K562 (cell line): ENCODE measurements at regions not wholly inside any gene's neighbourhood (a gene's known extent, or its start where the extent isn't known, plus 50 kb on each side); places are given as distances from the start of the nearest gene placed in this dataset.

Experiments used
- ATAC-seq: fragments of 200-7000 bp; cut with Tn5 transposase; 3 replicates; pipeline ENCODE4 v1.9.1; 2020; ENCODE audit warnings: moderate library complexity
- BruUV-seq: library from RNA; stranded (reverse); fragments of 400-500 nt; replicated peaks from 2 replicates; lab custom pipeline; 2021; lab: Mats Ljungman, UMichigan
- CTCF ChIA-PET: fragments of 300-600 bp; formaldehyde crosslinking; extraction: SDS; loops from one replicate; lab custom pipeline; 2021; ENCODE audit warnings: low intra/inter-chr PET ratio; lab: Yijun Ruan, JAX
- POLR2A ChIA-PET: fragments of 300-600, 350-650 bp; sonication (Branson Sonifier 250); formaldehyde crosslinking; extraction: SDS; loops from one replicate; lab custom pipeline; 2021; ENCODE audit warnings: antibody characterized with exemption, inconsistent platforms; lab: Yijun Ruan, JAX
- DNase-seq, 4 experiments: peaks; one replicate each; pipeline versions ENCODE4 v3.0.0 to v3.0.0-alpha.2; 2011 to 2018; ENCODE audit warnings: low spot score in 3 of 4, mixed read lengths in 3 of 4; ENCODE audit errors: extremely low read depth in 1 of 4
- FAIRE-seq: peaks from 2 replicates; lab custom pipeline; 2011; peaks lifted over from hg19 to GRCh38; lab: Jason Lieb, UNC
- H2AFZ ChIP-seq: 2 replicates; pipeline ENCODE4 v1.6.0; 2011; ENCODE audit warnings: low read depth, low read length, control low read depth, inconsistent platforms
- H3K27ac ChIP-seq: fragments of 200-600 bp; 3 replicates; pipeline ENCODE4 v1.8.0; 2011; ENCODE audit warnings: low read depth, mild to moderate bottlenecking, control low read depth, inconsistent platforms, low read length, moderate library complexity, mixed read lengths; ENCODE audit errors: extremely low read depth
- H3K27me3 ChIP-seq, 2 experiments: fragments of 300-600 bp in 1 of 2; 2 replicates in 1 of 2; 3 replicates in 1 of 2; pipeline versions ENCODE4 v1.6.0 to v1.8.0; 2011; ENCODE audit warnings: inconsistent platforms in 2 of 2, low read length in 2 of 2, mild to moderate bottlenecking in 1 of 2, mixed read lengths in 1 of 2, moderate library complexity in 1 of 2; ENCODE audit not compliant: control insufficient read depth in 2 of 2, insufficient read depth in 2 of 2
- H3K36me3 ChIP-seq: fragments of 300-600 bp; 3 replicates; pipeline ENCODE4 v1.8.0; 2011; ENCODE audit warnings: mild to moderate bottlenecking, low read length, inconsistent platforms; ENCODE audit not compliant: control insufficient read depth, insufficient read depth
- H3K4me1 ChIP-seq, 2 experiments: fragments of 200-600 bp in 1 of 2; replicated peaks in 1 of 2; 2 replicates in 1 of 2; 3 replicates in 1 of 2; pipeline versions ENCODE4 v1.5.1 to v1.8.0; 2011; ENCODE audit warnings: inconsistent platforms in 2 of 2, low read length in 2 of 2, mild to moderate bottlenecking in 1 of 2, mixed read lengths in 1 of 2, moderate library complexity in 1 of 2; ENCODE audit not compliant: control insufficient read depth in 2 of 2, insufficient read depth in 2 of 2
- H3K4me2 ChIP-seq: 2 replicates; pipeline ENCODE4 v1.6.1; 2011; ENCODE audit warnings: low read length, control low read depth, inconsistent platforms, mixed read lengths; ENCODE audit not compliant: insufficient read depth
- H3K4me3 ChIP-seq: fragments of 200-600 bp; sonication (generic), shearing (Covaris generic); 2 replicates; pipeline ENCODE4 v1.5.1; 2016; ENCODE audit warnings: control low read depth, inconsistent platforms
- H3K79me2 ChIP-seq: fragments of 200-600 bp; 3 replicates; pipeline ENCODE4 v1.8.0; 2011; ENCODE audit warnings: low read length, inconsistent platforms; ENCODE audit not compliant: control insufficient read depth, insufficient read depth
- H3K9ac ChIP-seq, 2 experiments: 2 replicates each; pipeline versions ENCODE4 v1.6.0 to v1.6.1; 2011; ENCODE audit warnings: low read depth in 2 of 2, low read length in 2 of 2, control low read depth in 1 of 2, inconsistent platforms in 1 of 2, mild to moderate bottlenecking in 1 of 2, mixed read lengths in 1 of 2; ENCODE audit not compliant: insufficient read depth in 1 of 2
- H3K9me1 ChIP-seq: one replicate; pipeline ENCODE4 v1.6.0; 2011; ENCODE audit warnings: inconsistent platforms, mild to moderate bottlenecking, low read length, moderate library complexity; ENCODE audit not compliant: control insufficient read depth, insufficient read depth
- H3K9me3 ChIP-seq: replicated peaks from 2 replicates; pipeline ENCODE4 v1.5.1; 2011; ENCODE audit warnings: low read depth, low read length, inconsistent platforms; ENCODE audit not compliant: control insufficient read depth, insufficient read depth
- H4K20me1 ChIP-seq: replicated peaks from 2 replicates; pipeline ENCODE4 v1.6.1; 2011; ENCODE audit warnings: low read length, inconsistent platforms, mixed read lengths; ENCODE audit not compliant: control insufficient read depth, insufficient read depth
- CTBP1 ChIP-seq: fragments of 450-650 bp; IDR thresholded peaks from 2 replicates; pipeline ENCODE4 v1.6.1; 2016; ENCODE audit warnings: borderline replicate concordance
- HIVEP1 ChIP-seq: fragments of 250-450 bp; sonication (Bioruptor Pico); IDR thresholded peaks from 2 replicates; pipeline ENCODE4 v1.4.0; 2020; ENCODE audit warnings: mild to moderate bottlenecking
- IFI16 ChIP-seq: fragments of 250-450 bp; sonication (Bioruptor Pico); IDR thresholded peaks from 2 replicates; pipeline ENCODE4 v2.1.2; 2022; ENCODE audit warnings: mild to moderate bottlenecking, inconsistent platforms
- RBM22 ChIP-seq: fragments of 200-400 bp; formaldehyde crosslinking; IDR thresholded peaks from 2 replicates; pipeline ENCODE4 v1.6.1; 2018; ENCODE audit warnings: low read length, low read depth; ENCODE audit not compliant: poor library complexity, severe bottlenecking
- SP1 ChIP-seq: sonication (generic); formaldehyde crosslinking; IDR thresholded peaks from 2 replicates; pipeline ENCODE4 v1.8.1; 2022; ENCODE audit warnings: mild to moderate bottlenecking, missing genetic modification reagents
- STAG1 ChIP-seq: sonication (generic); formaldehyde crosslinking; IDR thresholded peaks from 2 replicates; pipeline ENCODE4 v1.5.0; 2020; ENCODE audit warnings: missing genetic modification reagents, borderline replicate concordance
- ZBTB7A ChIP-seq: IDR thresholded peaks from 2 replicates; pipeline ENCODE4 v1.6.1; 2011; ENCODE audit warnings: low read depth, mild to moderate bottlenecking, low read length, moderate library complexity, borderline replicate concordance; ENCODE audit not compliant: control insufficient read depth
- WGBS: fragments of 100-300 bp; shearing (Covaris generic); methylation state at CpG from one replicate; pipeline ENCODE4 v1.1.6; 2016; ENCODE audit warnings: low coverage, mixed read lengths; ENCODE audit not compliant: insufficient coverage; ENCODE audit errors: missing lambda C conversion rate; 5-methylcytosine and 5-hydroxymethylcytosine counted together
- in situ Hi-C: fragments of 300-500 bp; cut with MboI; formaldehyde crosslinking; loops from 4 replicates; pipeline ENCODE4 v1.15.0; 2018; ENCODE audit warnings: inconsistent platforms, mixed read lengths
- intact Hi-C: fragments of 100-400 bp; cut with micrococcal nuclease; formaldehyde crosslinking; loops from 2 replicates; pipeline ENCODE4 v1.14.2; 2022
- TF ChIP-seq, protein P1 (sequence below): fragments of 250-450 bp; sonication (Bioruptor Pico); IDR thresholded peaks from 2 replicates; pipeline ENCODE4 v1.8.0; 2021; ENCODE audit warnings: moderate library complexity, mild to moderate bottlenecking, inconsistent platforms
- TF ChIP-seq, protein P2 (sequence below): fragments of 450-650 bp; IDR thresholded peaks from 2 replicates; pipeline ENCODE4 v1.6.1; 2017; ENCODE audit warnings: mild to moderate bottlenecking, moderate library complexity
- TF ChIP-seq, protein P3 (sequence below): sonication (generic); formaldehyde crosslinking; IDR thresholded peaks from 2 replicates; pipeline ENCODE4 v1.8.1; 2022; ENCODE audit warnings: missing genetic modification reagents
- TF ChIP-seq, protein P4 (sequence below): fragments of 150-350 bp; conservative IDR thresholded peaks from 2 replicates; pipeline ENCODE4 v1.6.1; 2014; ENCODE audit warnings: low read length
- TF ChIP-seq, protein P5 (sequence below): sonication (generic); formaldehyde crosslinking; IDR thresholded peaks from 2 replicates; pipeline ENCODE4 v1.8.0; 2023; ENCODE audit warnings: mild to moderate bottlenecking, missing genetic modification reagents

DNA sequence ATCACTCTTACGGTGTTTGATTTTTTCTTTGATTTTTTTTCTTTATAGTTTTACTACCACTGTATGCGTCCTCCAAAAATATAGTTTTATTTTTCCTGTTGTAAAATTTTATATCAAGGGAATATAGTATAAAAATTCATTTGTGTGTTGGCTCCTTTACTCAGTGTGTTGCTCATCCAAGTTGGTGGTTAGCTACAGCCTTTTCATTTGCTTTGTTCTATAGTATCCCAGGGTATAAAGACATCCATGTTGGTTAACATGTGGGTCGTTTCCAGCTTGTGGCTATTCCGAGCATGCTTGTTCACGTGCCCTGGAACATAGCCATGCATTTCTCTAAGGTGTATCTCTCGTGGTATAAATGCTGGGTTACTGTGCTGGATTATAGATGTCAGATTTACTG, 54.8 kb upstream of the DAB2 start:
- Histone ChIP-seq H3K9me1 (no peaks in the 10 kb centered on the region), H3K79me2 (no peaks in the 10 kb centered on the region), H3K36me3 (no peaks in the 10 kb centered on the region), H3K4me1 (no peaks in the 10 kb centered on the region), H3K27ac (no peak overlapping the region), H3K4me3 (no peak overlapping the region), H2AFZ (no peak overlapping the region), H4K20me1 (no peaks in the 10 kb centered on the region), H3K9me3 (no peaks in the 10 kb centered on the region), H3K27me3 (peaks cover 2 to 5% of the 10 kb centered on the region in 2 experiments; a peak in 2 of 5 replicates), H3K9ac (no peak overlapping the region), H3K4me2 (no peak overlapping the region)
- intact Hi-C loops, result no loop called here
- no TSS peak for BruUV-seq
- FAIRE-seq (no peak), ATAC-seq (no peak), DNase-seq (no peak)
- TF ChIP-seq, protein P1, sequence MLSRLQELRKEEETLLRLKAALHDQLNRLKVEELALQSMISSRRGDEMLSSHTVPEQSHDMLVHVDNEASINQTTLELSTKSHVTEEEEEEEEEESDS, result no peak
- TF ChIP-seq ZBTB7A, result no peak
- TF ChIP-seq IFI16, result no peak
- TF ChIP-seq, protein P2, sequence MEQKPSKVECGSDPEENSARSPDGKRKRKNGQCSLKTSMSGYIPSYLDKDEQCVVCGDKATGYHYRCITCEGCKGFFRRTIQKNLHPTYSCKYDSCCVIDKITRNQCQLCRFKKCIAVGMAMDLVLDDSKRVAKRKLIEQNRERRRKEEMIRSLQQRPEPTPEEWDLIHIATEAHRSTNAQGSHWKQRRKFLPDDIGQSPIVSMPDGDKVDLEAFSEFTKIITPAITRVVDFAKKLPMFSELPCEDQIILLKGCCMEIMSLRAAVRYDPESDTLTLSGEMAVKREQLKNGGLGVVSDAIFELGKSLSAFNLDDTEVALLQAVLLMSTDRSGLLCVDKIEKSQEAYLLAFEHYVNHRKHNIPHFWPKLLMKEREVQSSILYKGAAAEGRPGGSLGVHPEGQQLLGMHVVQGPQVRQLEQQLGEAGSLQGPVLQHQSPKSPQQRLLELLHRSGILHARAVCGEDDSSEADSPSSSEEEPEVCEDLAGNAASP, result no peak
- no peak for TF ChIP-seq HIVEP1 (CRISPR knock-in tag)
- TF ChIP-seq, protein P3, sequence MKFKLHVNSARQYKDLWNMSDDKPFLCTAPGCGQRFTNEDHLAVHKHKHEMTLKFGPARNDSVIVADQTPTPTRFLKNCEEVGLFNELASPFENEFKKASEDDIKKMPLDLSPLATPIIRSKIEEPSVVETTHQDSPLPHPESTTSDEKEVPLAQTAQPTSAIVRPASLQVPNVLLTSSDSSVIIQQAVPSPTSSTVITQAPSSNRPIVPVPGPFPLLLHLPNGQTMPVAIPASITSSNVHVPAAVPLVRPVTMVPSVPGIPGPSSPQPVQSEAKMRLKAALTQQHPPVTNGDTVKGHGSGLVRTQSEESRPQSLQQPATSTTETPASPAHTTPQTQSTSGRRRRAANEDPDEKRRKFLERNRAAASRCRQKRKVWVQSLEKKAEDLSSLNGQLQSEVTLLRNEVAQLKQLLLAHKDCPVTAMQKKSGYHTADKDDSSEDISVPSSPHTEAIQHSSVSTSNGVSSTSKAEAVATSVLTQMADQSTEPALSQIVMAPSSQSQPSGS, result no peak
- no peak for TF ChIP-seq SP1
- TF ChIP-seq RBM22, result no peak
- TF ChIP-seq, protein P4, sequence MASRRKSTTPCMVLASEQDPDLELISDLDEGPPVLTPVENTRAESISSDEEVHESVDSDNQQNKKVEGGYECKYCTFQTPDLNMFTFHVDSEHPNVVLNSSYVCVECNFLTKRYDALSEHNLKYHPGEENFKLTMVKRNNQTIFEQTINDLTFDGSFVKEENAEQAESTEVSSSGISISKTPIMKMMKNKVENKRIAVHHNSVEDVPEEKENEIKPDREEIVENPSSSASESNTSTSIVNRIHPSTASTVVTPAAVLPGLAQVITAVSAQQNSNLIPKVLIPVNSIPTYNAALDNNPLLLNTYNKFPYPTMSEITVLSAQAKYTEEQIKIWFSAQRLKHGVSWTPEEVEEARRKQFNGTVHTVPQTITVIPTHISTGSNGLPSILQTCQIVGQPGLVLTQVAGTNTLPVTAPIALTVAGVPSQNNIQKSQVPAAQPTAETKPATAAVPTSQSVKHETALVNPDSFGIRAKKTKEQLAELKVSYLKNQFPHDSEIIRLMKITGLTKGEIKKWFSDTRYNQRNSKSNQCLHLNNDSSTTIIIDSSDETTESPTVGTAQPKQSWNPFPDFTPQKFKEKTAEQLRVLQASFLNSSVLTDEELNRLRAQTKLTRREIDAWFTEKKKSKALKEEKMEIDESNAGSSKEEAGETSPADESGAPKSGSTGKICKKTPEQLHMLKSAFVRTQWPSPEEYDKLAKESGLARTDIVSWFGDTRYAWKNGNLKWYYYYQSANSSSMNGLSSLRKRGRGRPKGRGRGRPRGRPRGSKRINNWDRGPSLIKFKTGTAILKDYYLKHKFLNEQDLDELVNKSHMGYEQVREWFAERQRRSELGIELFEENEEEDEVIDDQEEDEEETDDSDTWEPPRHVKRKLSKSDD, result no peak
- TF ChIP-seq, protein P5, sequence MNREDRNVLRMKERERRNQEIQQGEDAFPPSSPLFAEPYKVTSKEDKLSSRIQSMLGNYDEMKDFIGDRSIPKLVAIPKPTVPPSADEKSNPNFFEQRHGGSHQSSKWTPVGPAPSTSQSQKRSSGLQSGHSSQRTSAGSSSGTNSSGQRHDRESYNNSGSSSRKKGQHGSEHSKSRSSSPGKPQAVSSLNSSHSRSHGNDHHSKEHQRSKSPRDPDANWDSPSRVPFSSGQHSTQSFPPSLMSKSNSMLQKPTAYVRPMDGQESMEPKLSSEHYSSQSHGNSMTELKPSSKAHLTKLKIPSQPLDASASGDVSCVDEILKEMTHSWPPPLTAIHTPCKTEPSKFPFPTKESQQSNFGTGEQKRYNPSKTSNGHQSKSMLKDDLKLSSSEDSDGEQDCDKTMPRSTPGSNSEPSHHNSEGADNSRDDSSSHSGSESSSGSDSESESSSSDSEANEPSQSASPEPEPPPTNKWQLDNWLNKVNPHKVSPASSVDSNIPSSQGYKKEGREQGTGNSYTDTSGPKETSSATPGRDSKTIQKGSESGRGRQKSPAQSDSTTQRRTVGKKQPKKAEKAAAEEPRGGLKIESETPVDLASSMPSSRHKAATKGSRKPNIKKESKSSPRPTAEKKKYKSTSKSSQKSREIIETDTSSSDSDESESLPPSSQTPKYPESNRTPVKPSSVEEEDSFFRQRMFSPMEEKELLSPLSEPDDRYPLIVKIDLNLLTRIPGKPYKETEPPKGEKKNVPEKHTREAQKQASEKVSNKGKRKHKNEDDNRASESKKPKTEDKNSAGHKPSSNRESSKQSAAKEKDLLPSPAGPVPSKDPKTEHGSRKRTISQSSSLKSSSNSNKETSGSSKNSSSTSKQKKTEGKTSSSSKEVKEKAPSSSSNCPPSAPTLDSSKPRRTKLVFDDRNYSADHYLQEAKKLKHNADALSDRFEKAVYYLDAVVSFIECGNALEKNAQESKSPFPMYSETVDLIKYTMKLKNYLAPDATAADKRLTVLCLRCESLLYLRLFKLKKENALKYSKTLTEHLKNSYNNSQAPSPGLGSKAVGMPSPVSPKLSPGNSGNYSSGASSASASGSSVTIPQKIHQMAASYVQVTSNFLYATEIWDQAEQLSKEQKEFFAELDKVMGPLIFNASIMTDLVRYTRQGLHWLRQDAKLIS, result no peak
- no peak for TF ChIP-seq STAG1
- TF ChIP-seq CTBP1, result no peak
- POLR2A ChIA-PET, result interaction anchor here (1.1 kb wide), 1 partner anchor 15 kb away, joined by 4 read pairs; no protein-coding TSS in a partner anchor
- CTCF ChIA-PET, result no interaction called here
- WGBS, result 5% methylated on average over 6 of the region's 6 CpGs
- in situ Hi-C loops, result no loop called here
